Osteoblast (primary cell): ENCODE measurements at regions not wholly inside any gene's neighbourhood (a gene's known extent, or its start where the extent isn't known, plus 50 kb on each side); places are given as distances from the start of the nearest gene placed in this dataset.
"Not testable (repeated sequence)": the region's sequence is repeated elsewhere in the genome, so short reads cannot be mapped to it uniquely, and the experiment has no call there.

ENCODE experiments used
- DNase-seq: peaks from one replicate; pipeline ENCODE4 v3.0.0; 2011; ENCODE audit warnings: low spot score, mixed read lengths; ENCODE audit not compliant: insufficient read length; ENCODE audit errors: missing footprints
- H2AFZ ChIP-seq: 2 replicates; pipeline ENCODE4 v1.6.0; 2011; ENCODE audit warnings: mild to moderate bottlenecking, low read length
- H3K27ac ChIP-seq: 2 replicates; pipeline ENCODE4 v1.5.1; 2011; ENCODE audit warnings: mild to moderate bottlenecking, low read depth, low read length, moderate library complexity
- H3K27me3 ChIP-seq: 2 replicates; pipeline ENCODE4 v1.6.0; 2012; ENCODE audit warnings: mild to moderate bottlenecking, control low read depth, inconsistent platforms, low read length, moderate library complexity; ENCODE audit not compliant: insufficient read depth
- H3K36me3 ChIP-seq: 2 replicates; pipeline ENCODE4 v1.5.1; 2011; ENCODE audit warnings: mild to moderate bottlenecking, low read length, control low read depth, moderate library complexity; ENCODE audit not compliant: insufficient read depth
- H3K4me1 ChIP-seq: 2 replicates; pipeline ENCODE4 v1.5.1; 2011; ENCODE audit warnings: mild to moderate bottlenecking, low read length, control low read depth, moderate library complexity; ENCODE audit not compliant: insufficient read depth
- H3K4me2 ChIP-seq: 2 replicates; pipeline ENCODE4 v1.6.0; 2011; ENCODE audit warnings: mild to moderate bottlenecking, low read length; ENCODE audit not compliant: insufficient read depth
- H3K4me3 ChIP-seq: fragments of 200-600 bp; sonication (generic); 3 replicates; pipeline ENCODE4 v1.5.1; 2012; ENCODE audit warnings: mild to moderate bottlenecking, low read length, inconsistent platforms; ENCODE audit not compliant: insufficient read depth
- H3K79me2 ChIP-seq: 2 replicates; pipeline ENCODE4 v1.6.0; 2012; ENCODE audit warnings: mild to moderate bottlenecking, low read length, control low read depth, inconsistent platforms; ENCODE audit not compliant: insufficient read depth
- H3K9me3 ChIP-seq: 2 replicates; pipeline ENCODE4 v1.5.1; 2011; ENCODE audit warnings: low read depth, low read length, control low read depth
- H4K20me1 ChIP-seq: 2 replicates; pipeline ENCODE4 v1.6.0; 2012; ENCODE audit warnings: mild to moderate bottlenecking, low read length, control low read depth; ENCODE audit not compliant: insufficient read depth
- TF ChIP-seq, protein P1 (sequence below): IDR thresholded peaks from 2 replicates; pipeline ENCODE4 v1.5.1; 2011; ENCODE audit warnings: mild to moderate bottlenecking, low read depth, low read length, moderate library complexity; ENCODE audit errors: extremely low read depth

DNA sequence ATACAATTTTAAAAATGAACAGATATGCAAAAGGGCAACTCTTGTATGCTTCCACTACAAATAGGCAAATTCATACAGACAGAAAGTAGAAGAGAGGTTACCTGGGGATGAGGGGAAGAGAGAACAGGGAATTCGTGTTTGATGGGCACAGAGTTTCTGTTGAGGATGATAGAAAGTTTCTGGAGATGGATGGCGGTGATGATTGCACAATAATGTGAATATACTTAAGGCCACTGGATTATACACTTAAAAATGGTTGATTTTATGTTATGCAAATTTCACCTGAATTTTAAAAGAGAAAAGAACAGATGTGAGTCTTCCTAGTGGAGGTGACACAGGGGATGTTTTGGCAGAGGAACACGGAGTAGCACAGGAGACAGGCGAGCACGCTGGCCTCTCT is 89.3 kb downstream of the TEX36 start:
- H3K27me3 ChIP-seq, result no peaks in the 10 kb centered on the region
- H2AFZ ChIP-seq, result no peak overlapping the region
- H4K20me1 ChIP-seq, result no peaks in the 10 kb centered on the region
- TF ChIP-seq, protein P1, sequence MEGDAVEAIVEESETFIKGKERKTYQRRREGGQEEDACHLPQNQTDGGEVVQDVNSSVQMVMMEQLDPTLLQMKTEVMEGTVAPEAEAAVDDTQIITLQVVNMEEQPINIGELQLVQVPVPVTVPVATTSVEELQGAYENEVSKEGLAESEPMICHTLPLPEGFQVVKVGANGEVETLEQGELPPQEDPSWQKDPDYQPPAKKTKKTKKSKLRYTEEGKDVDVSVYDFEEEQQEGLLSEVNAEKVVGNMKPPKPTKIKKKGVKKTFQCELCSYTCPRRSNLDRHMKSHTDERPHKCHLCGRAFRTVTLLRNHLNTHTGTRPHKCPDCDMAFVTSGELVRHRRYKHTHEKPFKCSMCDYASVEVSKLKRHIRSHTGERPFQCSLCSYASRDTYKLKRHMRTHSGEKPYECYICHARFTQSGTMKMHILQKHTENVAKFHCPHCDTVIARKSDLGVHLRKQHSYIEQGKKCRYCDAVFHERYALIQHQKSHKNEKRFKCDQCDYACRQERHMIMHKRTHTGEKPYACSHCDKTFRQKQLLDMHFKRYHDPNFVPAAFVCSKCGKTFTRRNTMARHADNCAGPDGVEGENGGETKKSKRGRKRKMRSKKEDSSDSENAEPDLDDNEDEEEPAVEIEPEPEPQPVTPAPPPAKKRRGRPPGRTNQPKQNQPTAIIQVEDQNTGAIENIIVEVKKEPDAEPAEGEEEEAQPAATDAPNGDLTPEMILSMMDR, result no peak
- H3K36me3 ChIP-seq, result no peaks in the 10 kb centered on the region
- no peak overlapping the region for H3K4me3 ChIP-seq
- no peak overlapping the region for H3K4me2 ChIP-seq
- H3K4me1 ChIP-seq, result no peaks in the 10 kb centered on the region
- H3K27ac ChIP-seq, result no peak overlapping the region
- H3K9me3 ChIP-seq, result peaks cover 6% of the 10 kb centered on the region
- no peaks in the 10 kb centered on the region for H3K79me2 ChIP-seq
- DNase-seq, result no peak

DNA sequence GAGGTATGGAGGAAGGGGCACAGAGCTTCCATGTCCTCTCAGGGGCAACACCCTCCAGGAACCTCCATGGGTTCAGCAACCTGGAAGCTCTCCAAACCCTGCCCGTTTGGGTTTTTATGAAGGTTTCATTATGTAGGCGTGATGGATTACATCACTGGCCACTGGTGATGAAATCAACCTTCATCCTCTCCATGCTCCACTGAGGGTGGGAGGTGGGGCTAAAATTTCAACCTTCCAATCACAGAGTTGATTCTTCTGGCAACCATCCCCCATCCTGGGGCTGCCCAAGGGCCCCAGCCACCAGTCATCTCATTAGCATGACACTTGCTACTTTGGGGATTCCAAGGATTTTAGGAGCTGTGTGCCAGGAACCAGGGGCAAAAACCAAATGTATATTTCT is 90.1 kb downstream of the TEX36 start:
- Histone ChIP-seq H3K4me3 (no peak overlapping the region), H3K27ac (no peak overlapping the region), H2AFZ (no peak overlapping the region), H3K36me3 (no peaks in the 10 kb centered on the region), H3K27me3 (no peaks in the 10 kb centered on the region), H3K4me2 (no peak overlapping the region), H3K79me2 (no peaks in the 10 kb centered on the region), H4K20me1 (no peaks in the 10 kb centered on the region), H3K9me3 (peaks cover 6% of the 10 kb centered on the region), H3K4me1 (no peaks in the 10 kb centered on the region)
- TF ChIP-seq, protein P1, result no peak
- DNase-seq, result no peak

DNA sequence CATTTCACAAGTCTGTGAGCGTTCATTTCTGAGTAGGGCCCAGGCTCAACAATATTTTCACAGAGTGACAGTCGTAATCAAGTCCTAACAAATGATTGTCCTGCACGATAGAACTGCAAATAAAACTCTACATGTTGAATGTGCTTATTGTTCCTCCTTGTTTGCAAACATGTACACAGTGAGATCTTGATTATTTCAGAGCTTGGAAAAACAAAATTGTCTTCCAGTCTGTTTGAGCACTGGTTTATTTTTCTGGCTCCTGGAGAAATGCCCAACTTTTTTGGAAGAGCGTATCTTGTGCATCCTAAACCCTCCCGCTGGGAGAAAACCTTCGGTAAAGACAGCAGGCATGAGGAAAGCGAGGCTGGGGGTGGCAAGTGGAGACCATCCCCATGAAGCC is 91.1 kb downstream of the TEX36 start:
- Histone ChIP-seq H3K9me3 (peaks cover 6% of the 10 kb centered on the region), H3K36me3 (no peaks in the 10 kb centered on the region), H3K4me3 (no peak overlapping the region), H4K20me1 (no peaks in the 10 kb centered on the region), H3K27ac (no peak overlapping the region), H3K4me2 (no peak overlapping the region), H2AFZ (no peak overlapping the region), H3K4me1 (no peaks in the 10 kb centered on the region), H3K27me3 (no peaks in the 10 kb centered on the region), H3K79me2 (no peaks in the 10 kb centered on the region)
- TF ChIP-seq, protein P1, result no peak
- DNase-seq, result no peak

DNA sequence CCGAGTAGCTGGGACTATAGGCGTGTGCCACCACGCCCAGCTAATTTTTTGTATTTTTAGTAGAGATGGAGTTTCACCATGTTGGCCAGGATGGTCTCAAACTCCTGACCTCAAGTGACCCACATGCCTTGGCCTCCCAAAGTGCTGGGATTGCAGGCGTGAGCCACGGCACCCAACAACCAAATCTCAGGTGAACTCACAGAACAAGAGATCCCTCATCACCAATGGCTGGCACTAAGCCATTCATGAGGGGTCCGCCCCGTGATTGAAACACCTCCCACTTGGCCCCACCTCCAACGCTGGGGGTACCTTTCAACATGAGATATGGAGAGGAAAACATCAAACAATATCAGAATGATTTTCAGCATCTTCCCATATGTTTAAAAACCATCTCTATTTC is 94.2 kb downstream of the TEX36 start:
- not testable (repeated sequence) for H3K27me3 ChIP-seq, H3K79me2 ChIP-seq, H2AFZ ChIP-seq, H3K4me3 ChIP-seq, DNase-seq, H3K9me3 ChIP-seq, H3K27ac ChIP-seq, H3K36me3 ChIP-seq, H3K4me2 ChIP-seq, H3K4me1 ChIP-seq, H4K20me1 ChIP-seq

DNA sequence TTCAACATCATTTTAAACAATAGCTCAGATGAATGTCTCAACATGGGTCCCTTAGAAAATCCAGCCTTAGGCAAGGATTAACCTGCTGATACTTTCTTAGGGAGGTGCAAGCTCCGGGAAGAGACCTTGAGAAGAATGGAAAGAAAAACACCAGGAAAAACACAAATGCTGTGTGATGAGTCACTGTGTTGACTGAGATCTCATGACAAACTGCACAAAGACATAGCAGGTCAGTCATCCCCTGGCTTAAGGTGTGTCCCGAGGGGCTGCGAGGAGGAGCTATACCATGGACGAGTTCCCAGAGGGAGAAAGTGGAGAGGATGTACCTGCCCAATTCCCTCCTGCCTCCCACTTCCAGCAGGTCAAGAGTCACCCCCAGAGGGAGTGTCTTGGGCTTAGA is 98.0 kb downstream of the TEX36 start:
- no peak for DNase-seq
- TF ChIP-seq, protein P1, result no peak

More for the DNA sequence above, 98.0 kb downstream of the TEX36 start:
- H3K4me3 ChIP-seq, result no peak overlapping the region
- no peaks in the 10 kb centered on the region for H3K4me1 ChIP-seq
- no peak overlapping the region for H3K27ac ChIP-seq
- H4K20me1 ChIP-seq, result no peaks in the 10 kb centered on the region
- no peaks in the 10 kb centered on the region for H3K36me3 ChIP-seq
- H3K4me2 ChIP-seq, result no peak overlapping the region
- H3K79me2 ChIP-seq, result no peaks in the 10 kb centered on the region
- H2AFZ ChIP-seq, result no peak overlapping the region
- H3K9me3 ChIP-seq, result no peaks in the 10 kb centered on the region
- H3K27me3 ChIP-seq, result no peaks in the 10 kb centered on the region
